Glutamatergic neuron (in vitro differentiated cells): ENCODE measurements at regions not wholly inside any gene's neighbourhood (a gene's known extent, or its start where the extent isn't known, plus 50 kb on each side); places are given as distances from the start of the nearest gene placed in this dataset.

Experiments
- DNase-seq: peaks from one replicate; pipeline ENCODE4 v3.0.0; 2022
- H3K27ac Mint-ChIP-seq: one replicate; pipeline ENCODE4 v1.8.0; 2020; ENCODE audit warnings: mild to moderate bottlenecking, mixed read lengths, inconsistent platforms; ENCODE audit not compliant: unreplicated experiment
- H3K27me3 Mint-ChIP-seq: one replicate; pipeline ENCODE4 v1.8.0; 2020; ENCODE audit warnings: mild to moderate bottlenecking, moderate library complexity, mixed read lengths, inconsistent platforms; ENCODE audit not compliant: unreplicated experiment
- H3K36me3 Mint-ChIP-seq: one replicate; pipeline ENCODE4 v1.8.0; 2020; ENCODE audit warnings: mild to moderate bottlenecking, mixed read lengths, inconsistent platforms; ENCODE audit not compliant: unreplicated experiment
- H3K4me1 Mint-ChIP-seq: one replicate; pipeline ENCODE4 v1.8.0; 2020; ENCODE audit warnings: mild to moderate bottlenecking, low read depth, mixed read lengths, inconsistent platforms; ENCODE audit not compliant: unreplicated experiment
- H3K4me3 Mint-ChIP-seq: one replicate; pipeline ENCODE4 v1.8.0; 2020; ENCODE audit warnings: mild to moderate bottlenecking, mixed read lengths, inconsistent platforms; ENCODE audit not compliant: unreplicated experiment
- H3K9me3 Mint-ChIP-seq: one replicate; pipeline ENCODE4 v1.8.0; 2020; ENCODE audit warnings: mild to moderate bottlenecking, moderate library complexity, mixed read lengths, inconsistent platforms; ENCODE audit not compliant: unreplicated experiment
- CTCF ChIP-seq: fragments of 200-600 bp; sonication (generic); IDR thresholded peaks from one replicate; pipeline ENCODE4 v1.5.0; 2021; ENCODE audit not compliant: partially characterized antibody, unreplicated experiment

- H3K4me1 Mint-ChIP-seq: no peaks in the 10 kb centered on the region
Observed at GRCh38 chr3:82520846-82521245, 759.4 kb upstream of the GBE1 start.

GRCh38 chr3:82509951-82510603 is 748.6 kb upstream of the GBE1 start:
- Mint-ChIP-seq H3K36me3 (no peaks in the 10 kb centered on the region), H3K9me3 (no peaks in the 10 kb centered on the region), H3K4me3 (no peak overlapping the region), H3K27me3 (peaks cover 2% of the 10 kb centered on the region), H3K27ac (no peak overlapping the region), H3K4me1 (no peaks in the 10 kb centered on the region)
- DNase-seq: no peak
- TF ChIP-seq CTCF: no peak

More at GRCh38 chr3:82520846-82521245, 759.4 kb upstream of the GBE1 start:
- no peak for DNase-seq
- Mint-ChIP-seq H3K4me3 (no peak overlapping the region), H3K9me3 (no peaks in the 10 kb centered on the region), H3K27me3 (no peaks in the 10 kb centered on the region), H3K36me3 (no peaks in the 10 kb centered on the region), H3K27ac (no peak overlapping the region)
- TF ChIP-seq CTCF: no peak

GRCh38 chr3:82509106-82509842 is 747.8 kb upstream of the GBE1 start:
- peaks cover 2% of the 10 kb centered on the region for H3K27me3 Mint-ChIP-seq
- TF ChIP-seq CTCF: no peak
- no peaks in the 10 kb centered on the region for H3K9me3 Mint-ChIP-seq
- DNase-seq: no peak
- H3K4me1 Mint-ChIP-seq: no peaks in the 10 kb centered on the region
- no peak overlapping the region for H3K27ac Mint-ChIP-seq
- H3K4me3 Mint-ChIP-seq: no peak overlapping the region
- H3K36me3 Mint-ChIP-seq: no peaks in the 10 kb centered on the region

- TF ChIP-seq CTCF: no peak
- H3K27ac Mint-ChIP-seq: no peak overlapping the region
- no peaks in the 10 kb centered on the region for H3K4me1 Mint-ChIP-seq
- H3K9me3 Mint-ChIP-seq: no peaks in the 10 kb centered on the region
- peaks cover 2% of the 10 kb centered on the region for H3K27me3 Mint-ChIP-seq
- DNase-seq: no peak
- no peak overlapping the region for H3K4me3 Mint-ChIP-seq
- H3K36me3 Mint-ChIP-seq: no peaks in the 10 kb centered on the region
Observed at GRCh38 chr3:82506204-82506603, 744.8 kb upstream of the GBE1 start.
